Activated B cell treated with CpG ODN at 0.5 μM for 24 hours (primary cell): ENCODE measurements at regions not wholly inside any gene's neighbourhood (a gene's known extent, or its start where the extent isn't known, plus 50 kb on each side); places are given as distances from the start of the nearest gene placed in this dataset.
"Not testable (repeated sequence)": the region's sequence is repeated elsewhere in the genome, so short reads cannot be mapped to it uniquely, and the experiment has no call there.

Experiments used
- ATAC-seq: fragments of 200-7000 bp; cut with Tn5 transposase; one replicate; pipeline ENCODE4 v1.10.0; 2021; ENCODE audit warnings: low read depth, mild to moderate bottlenecking, moderate library complexity
- CTCF ChIA-PET: fragments of 350-600 bp; sonication (Branson Sonifier 250); formaldehyde crosslinking; loops from one replicate; lab custom pipeline; 2021; ENCODE audit warnings: antibody characterized with exemption; lab: Charles Lee
- POLR2A ChIA-PET: fragments of 350-600 bp; sonication (Branson Sonifier 250); formaldehyde crosslinking; loops from one replicate; lab custom pipeline; 2021; ENCODE audit warnings: antibody characterized with exemption; lab: Charles Lee
- DNase-seq: peaks from one replicate; pipeline ENCODE4 v3.0.0; 2022
- H3K27ac Mint-ChIP-seq: one replicate; pipeline ENCODE4 v1.8.0; 2020; ENCODE audit warnings: mixed read lengths
- H3K27me3 Mint-ChIP-seq: one replicate; pipeline ENCODE4 v1.8.0; 2021; ENCODE audit warnings: mixed read lengths
- H3K36me3 Mint-ChIP-seq: one replicate; pipeline ENCODE4 v1.8.0; 2021; ENCODE audit warnings: low read depth, mixed read lengths
- H3K4me1 Mint-ChIP-seq: one replicate; pipeline ENCODE4 v1.8.0; 2021; ENCODE audit warnings: mixed read lengths
- H3K4me3 Mint-ChIP-seq: one replicate; pipeline ENCODE4 v1.8.0; 2020; ENCODE audit warnings: mild to moderate bottlenecking, mixed read lengths
- H3K9me3 Mint-ChIP-seq: one replicate; pipeline ENCODE4 v1.8.0; 2020; ENCODE audit warnings: mixed read lengths
- CTCF ChIP-seq: fragments of 200-600 bp; IDR thresholded peaks from one replicate; pipeline ENCODE4 v1.8.0; 2022; ENCODE audit warnings: antibody characterized with exemption, mild to moderate bottlenecking
- intact Hi-C: fragments of 100-400 bp; cut with micrococcal nuclease; formaldehyde crosslinking; loops from one replicate; pipeline ENCODE4 v1.15.1; 2024

GRCh38 chr19:37313335-37313627, 57.6 kb upstream of the ZNF527 start:
- Mint-ChIP-seq H3K36me3 (peaks cover 8% of the 10 kb centered on the region), H3K27ac (no peak overlapping the region), H3K4me1 (peaks cover 27% of the 10 kb centered on the region), H3K4me3 (peak overlapping the region; percentile 77), H3K27me3 (peaks cover 12% of the 10 kb centered on the region), H3K9me3 (peaks cover 5% of the 10 kb centered on the region)
- DNase-seq (no peak), ATAC-seq (no peak)
- intact Hi-C loops = loop anchor here (10.0 kb wide), 3 partner anchors 242 to 1568 kb away; partner anchors contain the start of genes IGFLR1, LIN37, PSENEN and U2AF1L4
- CTCF ChIA-PET = no interaction called here
- POLR2A ChIA-PET = no interaction called here
- TF ChIP-seq CTCF = no peak

- peaks cover 5% of the 10 kb centered on the region for H3K9me3 Mint-ChIP-seq
- H3K36me3 Mint-ChIP-seq = peaks cover 31% of the 10 kb centered on the region
- DNase-seq (peak; percentile 90), ATAC-seq (peak; percentile 95)
- peak overlapping the region; percentile 98 for H3K4me3 Mint-ChIP-seq
- TF ChIP-seq CTCF = no peak
- ChIA-PET POLR2A (interaction anchor here (0.6 to 3.4 kb wide), 12 partner anchors 17 to 652 kb away, joined by 4 to 23 read pairs (median 8); partner anchors contain the start of genes ZFP30, ZNF420, ZNF527 and ZNF540), CTCF (no interaction called here)
- H3K4me1 Mint-ChIP-seq = peaks cover 52% of the 10 kb centered on the region
- peak overlapping the region; percentile 91 for H3K27ac Mint-ChIP-seq
- peaks cover 9% of the 10 kb centered on the region for H3K27me3 Mint-ChIP-seq
- intact Hi-C loops = loop anchor here (1.0 to 10.0 kb wide), 10 partner anchors 17 to 1573 kb away; partner anchors contain the start of genes IGFLR1, LIN37, PSENEN and U2AF1L4
These were observed 53.3 kb upstream of the ZNF527 start for GRCh38 chr19:37317403-37318209.

- POLR2A ChIA-PET, H3K9me3 Mint-ChIP-seq, DNase-seq, intact Hi-C loops, CTCF ChIA-PET, H3K27ac Mint-ChIP-seq, ATAC-seq, H3K27me3 Mint-ChIP-seq, H3K4me3 Mint-ChIP-seq: not testable (repeated sequence)
- Mint-ChIP-seq H3K36me3 (peaks cover 58% of the 10 kb centered on the region), H3K4me1 (peaks cover 43% of the 10 kb centered on the region)
These were observed 49.9 kb upstream of the ZNF527 start for GRCh38 chr19:37320988-37321387.
